ENCODE measurements at regions not wholly inside any gene's neighbourhood (a gene's known extent, or its start where the extent isn't known, plus 50 kb on each side); places are given as distances from the start of the nearest gene placed in this dataset.
"Not testable (repeated sequence)": the region's sequence is repeated elsewhere in the genome, so short reads cannot be mapped to it uniquely, and the experiment has no call there.

DNA sequence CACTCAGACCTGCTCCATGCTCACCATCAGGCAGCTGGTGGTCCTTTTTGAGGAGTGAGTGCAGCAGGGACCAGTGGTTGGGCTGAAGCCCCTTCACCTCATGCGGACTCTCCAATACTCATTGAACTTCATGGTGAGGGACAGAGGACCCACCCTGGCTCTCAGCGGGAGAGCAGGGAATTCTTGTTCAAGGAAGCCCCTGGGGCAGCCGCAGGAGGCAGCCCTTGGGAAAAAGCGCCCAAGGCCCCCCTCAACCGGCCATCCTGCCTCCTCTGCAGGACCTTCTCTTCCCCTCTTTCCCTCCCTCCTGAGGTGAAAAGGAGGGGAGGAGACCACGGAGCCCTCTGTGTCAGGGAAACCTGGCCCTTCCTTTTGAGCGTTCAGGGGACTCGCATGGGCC is 4510.9 kb upstream of the OR11H1 start:
- not testable (repeated sequence) for BruUV-seq (replicated peaks)

DNA sequence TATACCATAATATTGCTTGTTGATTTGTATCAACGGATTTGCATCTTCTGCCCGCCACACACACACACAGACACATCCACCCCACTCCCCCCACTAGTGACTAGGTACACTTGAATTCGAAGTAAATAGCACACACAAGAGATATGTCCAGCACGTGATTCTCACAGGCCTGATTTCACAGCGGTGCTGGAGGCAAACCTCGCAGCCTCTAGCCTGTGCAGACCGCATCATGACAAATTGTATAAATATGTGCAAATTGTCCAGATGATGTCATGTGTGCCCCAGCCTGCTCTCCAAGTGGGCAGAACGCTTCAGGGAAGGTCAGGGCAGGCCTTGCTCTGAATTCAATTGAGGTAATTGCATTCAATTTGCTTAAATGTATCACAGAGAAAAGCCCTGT is 4507.5 kb upstream of the OR11H1 start:
- H3K4me2 ChIP-seq (ENCODE audit: control insufficient read depth, insufficient read depth); H3K9me3 ChIP-seq (replicated peaks; ENCODE audit: control insufficient read depth, insufficient read depth, low read length); POLR2A ChIA-PET; H3K36me3 ChIP-seq (ENCODE audit: control insufficient read depth in 2 of 2, insufficient read depth in 2 of 2, low read length in 1 of 2); in situ Hi-C loops (cut with MboI); RAD21 ChIA-PET (ENCODE audit: unreplicated experiment); H2AFZ ChIP-seq (ENCODE audit: control insufficient read depth, low read depth, low read length); H3K4me1 ChIP-seq (ENCODE audit: control insufficient read depth, insufficient read depth, low read length); CTCF ChIA-PET; H3K4me3 ChIP-seq; SMC1A ChIA-PET (ENCODE audit: uncharacterized antibody, unreplicated experiment); H4K20me1 ChIP-seq (ENCODE audit: control insufficient read depth, insufficient read depth); BruUV-seq (replicated peaks); intact Hi-C loops (cut with micrococcal nuclease; ENCODE audit: unreplicated experiment); FAIRE-seq; H3K79me2 ChIP-seq (ENCODE audit: control insufficient read depth, insufficient read depth, low read length); H3K27me3 ChIP-seq (replicated peaks in 1 of 2; ENCODE audit: control insufficient read depth in 2 of 2, insufficient read depth in 2 of 2, low read length in 1 of 2); ATAC-seq; DNase-seq (ENCODE audit: low read depth, low spot score); H3K9ac ChIP-seq (ENCODE audit: control insufficient read depth, insufficient read depth, low read length); H3K27ac ChIP-seq (ENCODE audit: control insufficient read depth, insufficient read depth): not testable (repeated sequence)
- WGBS (ENCODE audit: insufficient coverage, insufficient replicate concordance, low lambda C conversion rate, missing lambda C conversion rate) = 45% methylated on average over 7 of the region's 8 CpGs

More for the DNA sequence above, 4510.9 kb upstream of the OR11H1 start:
- 18% methylated on average over 5 of the region's 8 CpGs for WGBS (ENCODE audit: insufficient coverage, insufficient replicate concordance, low lambda C conversion rate, missing lambda C conversion rate)
- H3K79me2 ChIP-seq (ENCODE audit: control insufficient read depth, insufficient read depth, low read length); POLR2A ChIA-PET; H4K20me1 ChIP-seq (ENCODE audit: control insufficient read depth, insufficient read depth); intact Hi-C loops (cut with micrococcal nuclease; ENCODE audit: unreplicated experiment); H3K9ac ChIP-seq (ENCODE audit: control insufficient read depth, insufficient read depth, low read length); in situ Hi-C loops (cut with MboI); H2AFZ ChIP-seq (ENCODE audit: control insufficient read depth, low read depth, low read length); H3K9me3 ChIP-seq (replicated peaks; ENCODE audit: control insufficient read depth, insufficient read depth, low read length); H3K27me3 ChIP-seq (replicated peaks in 1 of 2; ENCODE audit: control insufficient read depth in 2 of 2, insufficient read depth in 2 of 2, low read length in 1 of 2); H3K36me3 ChIP-seq (ENCODE audit: control insufficient read depth in 2 of 2, insufficient read depth in 2 of 2, low read length in 1 of 2); SMC1A ChIA-PET (ENCODE audit: uncharacterized antibody, unreplicated experiment); H3K4me3 ChIP-seq; FAIRE-seq; H3K27ac ChIP-seq (ENCODE audit: control insufficient read depth, insufficient read depth); CTCF ChIA-PET; ATAC-seq; RAD21 ChIA-PET (ENCODE audit: unreplicated experiment); H3K4me2 ChIP-seq (ENCODE audit: control insufficient read depth, insufficient read depth); H3K4me1 ChIP-seq (ENCODE audit: control insufficient read depth, insufficient read depth, low read length); DNase-seq (ENCODE audit: low read depth, low spot score): not testable (repeated sequence)

DNA sequence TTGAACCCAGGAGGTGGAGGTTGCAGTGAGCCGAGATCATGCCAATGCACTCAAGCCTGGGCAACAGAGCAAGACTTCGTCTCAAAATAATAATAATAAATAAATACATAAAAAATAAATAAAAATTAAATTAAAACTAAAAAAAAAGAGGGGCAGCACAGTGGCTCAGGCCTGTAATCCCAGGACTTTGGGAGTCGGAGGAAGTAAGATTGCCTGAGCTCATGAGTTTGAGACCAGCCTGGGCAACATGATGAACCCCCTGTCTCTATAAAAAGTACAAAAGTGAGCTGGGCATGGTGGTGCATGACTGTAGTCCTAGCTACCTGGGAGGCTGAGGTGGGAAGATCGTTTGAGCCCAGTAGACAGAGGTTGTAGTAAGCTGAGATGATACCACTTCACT is 4501.5 kb upstream of the OR11H1 start:
- SMC1A ChIA-PET (ENCODE audit: uncharacterized antibody, unreplicated experiment); POLR2A ChIA-PET; BruUV-seq (replicated peaks); intact Hi-C loops (cut with micrococcal nuclease; ENCODE audit: unreplicated experiment); H3K4me2 ChIP-seq (ENCODE audit: control insufficient read depth, insufficient read depth); H3K4me3 ChIP-seq; CTCF ChIA-PET; FAIRE-seq; H4K20me1 ChIP-seq (ENCODE audit: control insufficient read depth, insufficient read depth); in situ Hi-C loops (cut with MboI); H3K79me2 ChIP-seq (ENCODE audit: control insufficient read depth, insufficient read depth, low read length); H3K36me3 ChIP-seq (ENCODE audit: control insufficient read depth in 2 of 2, insufficient read depth in 2 of 2, low read length in 1 of 2); H3K27ac ChIP-seq (ENCODE audit: control insufficient read depth, insufficient read depth); H2AFZ ChIP-seq (ENCODE audit: control insufficient read depth, low read depth, low read length); H3K4me1 ChIP-seq (ENCODE audit: control insufficient read depth, insufficient read depth, low read length); RAD21 ChIA-PET (ENCODE audit: unreplicated experiment); H3K27me3 ChIP-seq (replicated peaks in 1 of 2; ENCODE audit: control insufficient read depth in 2 of 2, insufficient read depth in 2 of 2, low read length in 1 of 2); DNase-seq (ENCODE audit: low read depth, low spot score); H3K9me3 ChIP-seq (replicated peaks; ENCODE audit: control insufficient read depth, insufficient read depth, low read length); ATAC-seq; H3K9ac ChIP-seq (ENCODE audit: control insufficient read depth, insufficient read depth, low read length): not testable (repeated sequence)
- 6% methylated on average over 3 of the region's 4 CpGs for WGBS (ENCODE audit: insufficient coverage, insufficient replicate concordance, low lambda C conversion rate, missing lambda C conversion rate)

DNA sequence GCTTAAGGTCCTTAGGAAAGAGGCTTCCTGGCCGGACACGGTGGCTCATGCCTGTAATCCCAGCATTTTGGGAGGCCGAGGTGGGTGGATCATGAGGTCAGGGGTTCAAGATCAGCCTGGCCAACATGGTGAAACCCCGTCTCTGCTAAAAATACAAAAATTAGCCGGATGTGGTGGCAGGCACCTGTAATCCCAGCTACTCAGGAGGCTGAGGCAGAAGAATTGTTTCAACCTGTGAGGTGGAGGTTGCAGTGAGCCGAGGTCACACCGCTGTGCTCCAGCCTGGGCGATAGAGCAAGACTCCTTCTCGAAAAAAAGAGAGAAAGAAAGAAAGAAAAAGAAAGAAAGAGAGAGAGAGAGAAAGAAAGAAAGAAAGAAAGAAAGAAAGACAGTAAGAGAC is 4500.9 kb upstream of the OR11H1 start:
- H3K79me2 ChIP-seq (ENCODE audit: control insufficient read depth, insufficient read depth, low read length); DNase-seq (ENCODE audit: low read depth, low spot score); H3K9me3 ChIP-seq (replicated peaks; ENCODE audit: control insufficient read depth, insufficient read depth, low read length); H2AFZ ChIP-seq (ENCODE audit: control insufficient read depth, low read depth, low read length); BruUV-seq (replicated peaks); H3K36me3 ChIP-seq (ENCODE audit: control insufficient read depth in 2 of 2, insufficient read depth in 2 of 2, low read length in 1 of 2); H3K4me1 ChIP-seq (ENCODE audit: control insufficient read depth, insufficient read depth, low read length); H3K27me3 ChIP-seq (replicated peaks in 1 of 2; ENCODE audit: control insufficient read depth in 2 of 2, insufficient read depth in 2 of 2, low read length in 1 of 2); H3K4me3 ChIP-seq; intact Hi-C loops (cut with micrococcal nuclease; ENCODE audit: unreplicated experiment); H3K27ac ChIP-seq (ENCODE audit: control insufficient read depth, insufficient read depth); H3K4me2 ChIP-seq (ENCODE audit: control insufficient read depth, insufficient read depth); POLR2A ChIA-PET; CTCF ChIA-PET; SMC1A ChIA-PET (ENCODE audit: uncharacterized antibody, unreplicated experiment); in situ Hi-C loops (cut with MboI); RAD21 ChIA-PET (ENCODE audit: unreplicated experiment); ATAC-seq; H4K20me1 ChIP-seq (ENCODE audit: control insufficient read depth, insufficient read depth); FAIRE-seq; H3K9ac ChIP-seq (ENCODE audit: control insufficient read depth, insufficient read depth, low read length): not testable (repeated sequence)
- WGBS (ENCODE audit: insufficient coverage, insufficient replicate concordance, low lambda C conversion rate, missing lambda C conversion rate) = 26% methylated on average over 9 of the region's 9 CpGs

All from GM12878 (cell line).